Natural killer cell (primary cell): ENCODE measurements at regions not wholly inside any gene's neighbourhood (a gene's known extent, or its start where the extent isn't known, plus 50 kb on each side); places are given as distances from the start of the nearest gene placed in this dataset.

Experiments used
- ATAC-seq, 3 donors: fragments of 150-1000 bp in 2 of 3; fragments of 200-7000 bp in 1 of 3; cut with Tn5 transposase; 1 replicate in 1 of 3; 2 replicates in 2 of 3; pipeline ENCODE4 v1.10.0; 2021; ENCODE audit warnings: mild to moderate bottlenecking in 2 of 3, moderate library complexity in 2 of 3
- DNase-seq, 2 donors: peaks; one replicate each; pipeline versions ENCODE4 v3.0.0 to v3.0.0-alpha.2; 2013 to 2021; ENCODE audit warnings: mixed read lengths in 1 of 2
- H3K27ac ChIP-seq: one replicate; pipeline ENCODE4 v1.5.1; 2013; ENCODE audit warnings: mild to moderate bottlenecking, low read length
- H3K27me3 ChIP-seq: one replicate; pipeline ENCODE4 v1.6.1; 2013; ENCODE audit warnings: low read length; ENCODE audit not compliant: control insufficient read depth, insufficient read depth
- H3K36me3 ChIP-seq: one replicate; pipeline ENCODE4 v1.6.1; 2013; ENCODE audit warnings: low read length; ENCODE audit not compliant: control insufficient read depth, insufficient read depth
- H3K4me1 ChIP-seq: one replicate; pipeline ENCODE4 v1.6.1; 2013; ENCODE audit warnings: low read length; ENCODE audit not compliant: control insufficient read depth, insufficient read depth
- H3K4me3 ChIP-seq: one replicate; pipeline ENCODE4 v1.5.1; 2013; ENCODE audit warnings: low read length
- H3K9me3 ChIP-seq: one replicate; pipeline ENCODE4 v1.6.1; 2013; ENCODE audit warnings: low read length; ENCODE audit not compliant: control insufficient read depth, insufficient read depth
- H3K27ac Mint-ChIP-seq, 2 donors: one replicate each; pipeline ENCODE4 v1.8.0; 2022; ENCODE audit warnings: mild to moderate bottlenecking in 2 of 2, mixed read lengths in 2 of 2, moderate library complexity in 1 of 2
- H3K27me3 Mint-ChIP-seq, 2 donors: one replicate each; pipeline ENCODE4 v1.8.0; 2022; ENCODE audit warnings: low read depth in 2 of 2, mixed read lengths in 2 of 2
- H3K36me3 Mint-ChIP-seq: one replicate; pipeline ENCODE4 v1.8.0; 2022; ENCODE audit warnings: mixed read lengths
- H3K4me1 Mint-ChIP-seq, 2 donors: one replicate each; pipeline ENCODE4 v1.8.0; 2022; ENCODE audit warnings: mixed read lengths in 2 of 2
- H3K4me3 Mint-ChIP-seq: one replicate; pipeline ENCODE4 v1.8.0; 2022; ENCODE audit warnings: mild to moderate bottlenecking, moderate library complexity, mixed read lengths
- H3K9me3 Mint-ChIP-seq, 2 donors: one replicate each; pipeline ENCODE4 v1.8.0; 2022; ENCODE audit warnings: mixed read lengths in 2 of 2
- CTCF ChIP-seq: fragments of 200-600 bp; IDR thresholded peaks from one replicate; pipeline ENCODE4 v1.8.0; 2022; ENCODE audit warnings: antibody characterized with exemption
- WGBS: methylation state at CpG from one replicate; pipeline ENCODE4 v1.1.7; 2013; ENCODE audit warnings: missing lambda C conversion rate; ENCODE audit not compliant: insufficient coverage; 5-methylcytosine and 5-hydroxymethylcytosine counted together
- intact Hi-C: fragments of 100-400 bp; cut with micrococcal nuclease; formaldehyde crosslinking; loops from one replicate; pipeline ENCODE4 v1.14.2; 2022

GRCh38 chr10:108003576-108003975 lies 839.1 kb upstream of the SORCS1 start:
- H3K27me3 ChIP-seq, result no peaks in the 10 kb centered on the region
- no peaks in the 10 kb centered on the region for H3K4me1 ChIP-seq
- Mint-ChIP-seq H3K36me3 (no peaks in the 10 kb centered on the region), H3K4me1 (no peaks in the 10 kb centered on the region), H3K9me3 (peaks cover 3 to 8% of the 10 kb centered on the region in 2 donors), H3K27ac (no peak overlapping the region), H3K27me3 (no peaks in the 10 kb centered on the region), H3K4me3 (no peak overlapping the region)
- no peak overlapping the region for H3K4me3 ChIP-seq
- H3K27ac ChIP-seq, result no peak overlapping the region
- H3K36me3 ChIP-seq, result no peaks in the 10 kb centered on the region
- no peak for ATAC-seq
- peaks cover 6% of the 10 kb centered on the region for H3K9me3 ChIP-seq
- intact Hi-C loops, result no loop called here
- DNase-seq, result no peak
- no peak for TF ChIP-seq CTCF

GRCh38 chr10:108003061-108003460 lies 838.6 kb upstream of the SORCS1 start:
- peaks cover 3 to 5% of the 10 kb centered on the region in 2 donors for H3K9me3 Mint-ChIP-seq
- H3K27ac ChIP-seq, result no peak overlapping the region
- H3K27ac Mint-ChIP-seq, result no peak overlapping the region
- H3K9me3 ChIP-seq, result peaks cover 6% of the 10 kb centered on the region
- H3K27me3 Mint-ChIP-seq, result no peaks in the 10 kb centered on the region
- H3K36me3 ChIP-seq, result no peaks in the 10 kb centered on the region
- H3K4me1 Mint-ChIP-seq, result no peaks in the 10 kb centered on the region
- H3K36me3 Mint-ChIP-seq, result no peaks in the 10 kb centered on the region
- H3K4me1 ChIP-seq, result no peaks in the 10 kb centered on the region
- ATAC-seq, result no peak
- no peaks in the 10 kb centered on the region for H3K27me3 ChIP-seq
- TF ChIP-seq CTCF, result no peak
- no peak overlapping the region for H3K4me3 ChIP-seq
- intact Hi-C loops, result no loop called here
- DNase-seq, result no peak
- no peak overlapping the region for H3K4me3 Mint-ChIP-seq

GRCh38 chr10:108000365-108000764 lies 835.9 kb upstream of the SORCS1 start:
- no peaks in the 10 kb centered on the region for H3K36me3 ChIP-seq
- no peak overlapping the region for H3K27ac ChIP-seq
- H3K27ac Mint-ChIP-seq, result no peak overlapping the region
- no peaks in the 10 kb centered on the region for H3K27me3 ChIP-seq
- no peak for TF ChIP-seq CTCF
- no peak overlapping the region for H3K4me3 Mint-ChIP-seq
- H3K9me3 ChIP-seq, result no peaks in the 10 kb centered on the region
- DNase-seq (no peak), ATAC-seq (no peak)
- WGBS, result no CpG with 5 or more reads among the region's 1 CpG
- no peaks in the 10 kb centered on the region for H3K27me3 Mint-ChIP-seq
- intact Hi-C loops, result no loop called here
- H3K36me3 Mint-ChIP-seq, result no peaks in the 10 kb centered on the region
- peaks cover 0 to 5% of the 10 kb centered on the region in 2 donors for H3K9me3 Mint-ChIP-seq
- no peaks in the 10 kb centered on the region for H3K4me1 ChIP-seq
- no peak overlapping the region for H3K4me3 ChIP-seq
- no peaks in the 10 kb centered on the region for H3K4me1 Mint-ChIP-seq

GRCh38 chr10:107994621-107995270 lies 830.2 kb upstream of the SORCS1 start:
- Histone ChIP-seq H3K9me3 (no peaks in the 10 kb centered on the region), H3K4me1 (no peaks in the 10 kb centered on the region)
- DNase-seq, result no peak

More at GRCh38 chr10:107994621-107995270, 830.2 kb upstream of the SORCS1 start:
- no peaks in the 10 kb centered on the region for H3K36me3 ChIP-seq
- H3K4me3 ChIP-seq, result no peak overlapping the region
- intact Hi-C loops, result no loop called here
- no peak for ATAC-seq
- Mint-ChIP-seq H3K27ac (no peak overlapping the region), H3K4me1 (no peaks in the 10 kb centered on the region), H3K4me3 (no peak overlapping the region), H3K27me3 (no peaks in the 10 kb centered on the region), H3K9me3 (peaks cover 0 to 9% of the 10 kb centered on the region in 2 donors), H3K36me3 (no peaks in the 10 kb centered on the region)
- WGBS, result 100% methylated on average over 1 of the region's 3 CpGs
- no peak for TF ChIP-seq CTCF
- H3K27ac ChIP-seq, result no peak overlapping the region
- no peaks in the 10 kb centered on the region for H3K27me3 ChIP-seq
